ENCODE measurements at regions not wholly inside any gene's neighbourhood (a gene's known extent, or its start where the extent isn't known, plus 50 kb on each side); places are given as distances from the start of the nearest gene placed in this dataset.

GRCh38 chr1:157200451-157200850, 62.3 kb upstream of the ETV3 start:
- TF ChIP-seq ZBTB43 (CRISPR knock-in tag; IDR thresholded peaks at IDR 0.05) (no peak), AFF4 (CRISPR knock-in tag; IDR thresholded peaks at IDR 0.05; ENCODE audit: borderline replicate concordance) (no peak), CTCF (IDR thresholded peaks at IDR 0.05) (no peak), CDX4 (CRISPR knock-in tag; IDR thresholded peaks at IDR 0.05; ENCODE audit: borderline replicate concordance) (no peak), CREB1 (CRISPR knock-in tag; IDR thresholded peaks at IDR 0.05) (no peak), IRF1 (CRISPR knock-in tag; IDR thresholded peaks at IDR 0.05) (no peak), USF2 (CRISPR knock-in tag; IDR thresholded peaks at IDR 0.05) (no peak), JUN (CRISPR knock-in tag; IDR thresholded peaks at IDR 0.05) (no peak), ZNF138 (CRISPR knock-in tag; conservative IDR thresholded peaks at IDR 0.05) (no peak)

Data from WTC11 (cell line).